Trophoblast cell (in vitro differentiated cells and primary cell): ENCODE measurements at regions not wholly inside any gene's neighbourhood (a gene's known extent, or its start where the extent isn't known, plus 50 kb on each side); places are given as distances from the start of the nearest gene placed in this dataset.

ENCODE experiments used
- DNase-seq, 2 donors: peaks; one replicate each; pipeline ENCODE4 v3.0.0-alpha.2; 2016
- H2AFZ ChIP-seq: 2 replicates; pipeline ENCODE4 v1.6.1; 2013; ENCODE audit warnings: low read length, moderate library complexity, mild to moderate bottlenecking; ENCODE audit not compliant: insufficient read depth, poor library complexity
- H2AK5ac ChIP-seq: 2 replicates; pipeline ENCODE4 v1.6.1; 2013; ENCODE audit warnings: mild to moderate bottlenecking, low read length
- H2BK120ac ChIP-seq: 2 replicates; pipeline ENCODE4 v1.6.1; 2013; ENCODE audit warnings: low read length, mild to moderate bottlenecking, moderate library complexity; ENCODE audit not compliant: insufficient read depth, poor library complexity
- H2BK12ac ChIP-seq: 2 replicates; pipeline ENCODE4 v1.6.1; 2013; ENCODE audit warnings: mild to moderate bottlenecking, low read length, moderate library complexity
- H2BK5ac ChIP-seq: 2 replicates; pipeline ENCODE4 v1.6.1; 2013; ENCODE audit warnings: low read length, low read depth, moderate library complexity, mild to moderate bottlenecking; ENCODE audit not compliant: poor library complexity
- H3K14ac ChIP-seq: 2 replicates; pipeline ENCODE4 v1.6.1; 2013; ENCODE audit warnings: mild to moderate bottlenecking, low read length
- H3K18ac ChIP-seq: 2 replicates; pipeline ENCODE4 v1.6.1; 2013; ENCODE audit warnings: mild to moderate bottlenecking, low read length
- H3K23ac ChIP-seq: 2 replicates; pipeline ENCODE4 v1.6.1; 2013; ENCODE audit warnings: low read length
- H3K27ac ChIP-seq: 2 replicates; pipeline ENCODE4 v1.5.1; 2013; ENCODE audit warnings: low read depth, mild to moderate bottlenecking, inconsistent platforms, low read length, moderate library complexity
- H3K27me3 ChIP-seq: 2 replicates; pipeline ENCODE4 v1.6.1; 2013; ENCODE audit warnings: inconsistent platforms, mild to moderate bottlenecking, low read length, moderate library complexity; ENCODE audit not compliant: insufficient read depth
- H3K36me3 ChIP-seq, 2 experiments: 1 replicate in 1 of 2; 2 replicates in 1 of 2; pipeline ENCODE4 v1.6.1; 2013; ENCODE audit warnings: low read length in 2 of 2, mild to moderate bottlenecking in 2 of 2, moderate library complexity in 1 of 2; ENCODE audit not compliant: insufficient read depth in 2 of 2, control insufficient read depth in 1 of 2
- H3K4ac ChIP-seq: 2 replicates; pipeline ENCODE4 v1.6.1; 2013; ENCODE audit warnings: low read depth, mild to moderate bottlenecking, low read length, moderate library complexity
- H3K4me1 ChIP-seq, 2 experiments: 1 replicate in 1 of 2; 2 replicates in 1 of 2; pipeline ENCODE4 v1.6.1; 2013; ENCODE audit warnings: low read length in 2 of 2, mild to moderate bottlenecking in 2 of 2, moderate library complexity in 1 of 2; ENCODE audit not compliant: insufficient read depth in 2 of 2, control insufficient read depth in 1 of 2
- H3K4me2 ChIP-seq: 2 replicates; pipeline ENCODE4 v1.6.1; 2013; ENCODE audit warnings: inconsistent platforms, mild to moderate bottlenecking, low read length, moderate library complexity
- H3K4me3 ChIP-seq: 2 replicates; pipeline ENCODE4 v1.5.1; 2013; ENCODE audit warnings: mild to moderate bottlenecking, low read depth, low read length, inconsistent platforms
- H3K79me1 ChIP-seq: one replicate; pipeline ENCODE4 v1.6.1; 2013; ENCODE audit warnings: low read length
- H3K79me2 ChIP-seq: 2 replicates; pipeline ENCODE4 v1.6.1; 2013; ENCODE audit warnings: low read length, mild to moderate bottlenecking; ENCODE audit not compliant: control insufficient read depth, insufficient read depth, poor library complexity
- H3K9ac ChIP-seq: 2 replicates; pipeline ENCODE4 v1.6.1; 2013; ENCODE audit warnings: mild to moderate bottlenecking, low read length
- H3K9me3 ChIP-seq: 2 replicates; pipeline ENCODE4 v1.6.1; 2013; ENCODE audit warnings: low read depth, mild to moderate bottlenecking, control low read depth, inconsistent platforms, low read length; ENCODE audit not compliant: insufficient read depth
- H4K12ac ChIP-seq: 2 replicates; pipeline ENCODE4 v1.6.1; 2013; ENCODE audit warnings: low read depth, mild to moderate bottlenecking, low read length, moderate library complexity
- H4K8ac ChIP-seq: 2 replicates; pipeline ENCODE4 v1.6.1; 2013; ENCODE audit warnings: low read depth, mild to moderate bottlenecking, low read length, moderate library complexity
- H4K91ac ChIP-seq: one replicate; pipeline ENCODE4 v1.6.1; 2013; ENCODE audit warnings: low read depth, mild to moderate bottlenecking, low read length, moderate library complexity
- WGBS: extraction: QIAGEN DNeasy Blood & Tissue Kit; methylation state at CpG from one replicate; pipeline ENCODE4 v1.1.7; 2013; ENCODE audit warnings: missing lambda C conversion rate; ENCODE audit not compliant: insufficient read length, insufficient coverage; ENCODE audit errors: extremely low coverage; 5-methylcytosine and 5-hydroxymethylcytosine counted together

DNA sequence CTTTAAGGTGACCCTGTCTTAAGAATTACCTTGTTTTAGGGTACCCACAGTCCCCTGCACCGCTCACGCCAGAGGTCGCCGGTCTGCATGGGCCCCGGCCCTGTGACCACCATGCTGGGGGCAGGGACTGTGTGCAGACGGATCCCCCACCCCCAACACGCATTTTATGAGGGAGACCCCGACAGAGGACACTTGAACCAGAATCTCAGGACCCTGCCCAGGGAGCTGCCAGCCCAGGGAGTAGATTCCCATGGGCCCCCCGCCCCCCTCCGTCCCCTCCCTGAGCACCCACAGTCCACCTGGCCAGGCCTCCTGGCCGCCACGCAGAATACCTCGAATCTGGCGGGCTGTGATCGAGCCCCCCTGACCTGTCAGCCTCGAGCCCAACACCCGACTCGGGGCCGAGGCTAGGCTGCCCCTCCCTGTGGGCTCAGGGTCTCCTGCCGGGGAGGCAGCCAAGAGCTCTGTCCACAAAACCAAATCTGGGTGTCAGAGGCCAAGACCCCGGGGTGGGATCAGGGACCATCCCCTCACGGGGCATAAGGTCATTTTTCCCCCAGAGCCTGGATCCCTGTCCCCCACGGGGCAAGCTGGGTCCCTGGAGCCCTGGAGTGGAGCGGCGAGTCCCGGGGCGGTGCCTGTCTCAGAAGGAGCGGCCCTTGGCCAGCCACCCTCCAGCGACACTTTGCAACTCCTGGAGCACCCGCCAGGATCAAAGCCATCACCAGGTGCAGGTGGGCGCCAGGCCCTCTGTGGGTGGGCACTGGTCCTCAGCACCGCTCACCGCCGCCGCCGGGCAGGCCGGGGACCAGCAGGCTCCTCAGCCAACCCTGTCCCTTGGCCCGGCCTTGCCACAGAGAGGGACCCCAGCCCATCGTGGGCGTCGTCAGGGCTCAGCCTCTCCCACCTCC, 155.8 kb upstream of the PKP2 start:
- DNase-seq = no peak
- Histone ChIP-seq H3K27me3 (no peaks in the 10 kb centered on the region), H3K4me2 (no peak overlapping the region), H2BK5ac (peak overlapping the region; percentile 32), H3K4me3 (no peak overlapping the region), H4K8ac (no peak overlapping the region), H3K9ac (no peak overlapping the region), H3K36me3 (no peaks in the 10 kb centered on the region), H3K18ac (peak overlapping the region; percentile 46), H3K14ac (no peak overlapping the region), H3K4me1 (no peaks in the 10 kb centered on the region), H2AFZ (no peak overlapping the region), H2AK5ac (peak overlapping the region; percentile 59), H2BK12ac (peak overlapping the region; percentile 82), H3K27ac (no peak overlapping the region), H2BK120ac (peak overlapping the region; percentile 69), H3K4ac (no peak overlapping the region), H3K79me1 (no peaks in the 10 kb centered on the region), H3K79me2 (no peaks in the 10 kb centered on the region), H4K12ac (no peak overlapping the region), H3K23ac (no peak overlapping the region), H3K9me3 (peaks cover 4% of the 10 kb centered on the region), H4K91ac (peak overlapping the region; percentile 73)
- no CpG with 5 or more reads among the region's 41 CpGs for WGBS

- Histone ChIP-seq H3K36me3 (no peaks in the 10 kb centered on the region), H3K79me1 (no peaks in the 10 kb centered on the region), H2BK120ac (no peak overlapping the region), H3K4ac (no peak overlapping the region), H3K79me2 (no peaks in the 10 kb centered on the region), H3K4me3 (no peak overlapping the region), H3K27ac (no peak overlapping the region), H3K23ac (no peak overlapping the region), H3K14ac (no peak overlapping the region), H4K91ac (no peak overlapping the region), H2BK5ac (no peak overlapping the region), H3K9me3 (peaks cover 2% of the 10 kb centered on the region), H3K9ac (no peak overlapping the region), H2AFZ (no peak overlapping the region), H3K4me2 (no peak overlapping the region), H3K18ac (no peak overlapping the region), H3K4me1 (no peaks in the 10 kb centered on the region), H2AK5ac (no peak overlapping the region), H4K12ac (no peak overlapping the region), H3K27me3 (no peaks in the 10 kb centered on the region), H2BK12ac (no peak overlapping the region), H4K8ac (no peak overlapping the region)
- no peak for DNase-seq
- no CpG with 5 or more reads among the region's 4 CpGs for WGBS
Measured at GRCh38 chr12:33047666-33048065, 151.1 kb upstream of the PKP2 start.

DNA sequence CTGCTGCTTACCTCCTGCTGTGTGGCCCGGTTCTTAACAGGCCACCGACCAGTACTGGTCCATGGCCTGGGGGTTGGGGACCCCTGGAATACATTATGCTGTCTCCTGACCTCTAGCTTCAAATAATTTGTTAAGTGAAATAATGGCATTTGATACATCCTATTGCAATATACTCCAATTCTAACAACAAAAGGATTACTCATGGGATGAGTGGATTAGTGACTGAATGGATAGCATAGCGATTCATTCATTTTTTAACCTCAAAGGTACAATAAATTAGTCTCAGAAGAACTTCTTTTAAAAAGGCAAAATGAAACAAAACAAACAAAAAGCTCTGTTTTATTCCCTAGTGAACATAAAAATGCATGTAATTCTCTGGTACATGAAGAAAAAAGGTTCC, 147.9 kb upstream of the PKP2 start:
- Histone ChIP-seq H4K91ac (no peak overlapping the region), H3K79me1 (no peaks in the 10 kb centered on the region), H3K79me2 (no peaks in the 10 kb centered on the region), H3K27me3 (no peaks in the 10 kb centered on the region), H3K4me1 (no peaks in the 10 kb centered on the region), H2BK120ac (no peak overlapping the region), H2AFZ (no peak overlapping the region), H3K4me2 (no peak overlapping the region), H2AK5ac (no peak overlapping the region), H3K4me3 (no peak overlapping the region), H3K14ac (no peak overlapping the region), H3K4ac (no peak overlapping the region), H2BK5ac (no peak overlapping the region), H2BK12ac (no peak overlapping the region), H4K8ac (no peak overlapping the region), H3K18ac (no peak overlapping the region), H3K9me3 (no peaks in the 10 kb centered on the region), H4K12ac (no peak overlapping the region), H3K23ac (no peak overlapping the region), H3K27ac (no peak overlapping the region), H3K9ac (no peak overlapping the region), H3K36me3 (no peaks in the 10 kb centered on the region)
- DNase-seq = no peak
- no CpG with 5 or more reads among the region's 3 CpGs for WGBS

- Histone ChIP-seq H4K91ac (no peak overlapping the region), H3K79me1 (no peaks in the 10 kb centered on the region), H3K23ac (no peak overlapping the region), H3K4me2 (no peak overlapping the region), H3K18ac (no peak overlapping the region), H3K4me3 (no peak overlapping the region), H3K9me3 (no peaks in the 10 kb centered on the region), H3K9ac (no peak overlapping the region), H2AFZ (no peak overlapping the region), H2BK5ac (no peak overlapping the region), H2BK12ac (no peak overlapping the region), H2BK120ac (no peak overlapping the region), H3K27ac (no peak overlapping the region), H3K79me2 (no peaks in the 10 kb centered on the region), H3K36me3 (no peaks in the 10 kb centered on the region), H3K4ac (no peak overlapping the region), H4K12ac (no peak overlapping the region), H3K4me1 (no peaks in the 10 kb centered on the region), H3K14ac (no peak overlapping the region), H4K8ac (no peak overlapping the region), H3K27me3 (no peaks in the 10 kb centered on the region), H2AK5ac (no peak overlapping the region)
- no peak for DNase-seq
- WGBS = no CpG with 5 or more reads among the region's 3 CpGs
Measured at GRCh38 chr12:33041562-33041961, 145.0 kb upstream of the PKP2 start.
